GM23338 (cell line): ENCODE measurements at regions not wholly inside any gene's neighbourhood (a gene's known extent, or its start where the extent isn't known, plus 50 kb on each side); places are given as distances from the start of the nearest gene placed in this dataset.

Source experiments
- ATAC-seq: fragments of 200-7000 bp; cut with Tn5 transposase; 3 replicates; pipeline ENCODE4 v1.9.1; 2020
- DNase-seq: peaks from one replicate; pipeline ENCODE4 v3.0.0-alpha.2; 2015; ENCODE audit warnings: low spot score
- H2AFZ ChIP-seq: fragments of 200-600 bp; sonication (generic); 2 replicates; pipeline ENCODE4 v1.8.0; 2016; ENCODE audit warnings: antibody characterized with exemption, mild to moderate bottlenecking, moderate library complexity
- H3F3A ChIP-seq: fragments of 200-600 bp; sonication (generic); replicated peaks from 2 replicates; pipeline ENCODE4 v1.8.0; 2017; ENCODE audit warnings: antibody characterized with exemption, mixed run types, low read depth
- H3K27ac ChIP-seq: fragments of 200-600 bp; sonication (generic); 2 replicates; pipeline ENCODE4 v1.6.1; 2016; ENCODE audit warnings: low read depth
- H3K27me3 ChIP-seq: fragments of 200-600 bp; sonication (generic); 2 replicates; pipeline ENCODE4 v1.8.0; 2016; ENCODE audit warnings: mild to moderate bottlenecking, mixed run types, moderate library complexity; ENCODE audit not compliant: insufficient read depth
- H3K36me3 ChIP-seq: fragments of 200-600 bp; sonication (generic); 2 replicates; pipeline ENCODE4 v1.8.0; 2016; ENCODE audit warnings: mild to moderate bottlenecking; ENCODE audit not compliant: insufficient read depth
- H3K4me1 ChIP-seq: fragments of 200-600 bp; sonication (generic); 2 replicates; pipeline ENCODE4 v1.8.0; 2016; ENCODE audit warnings: mild to moderate bottlenecking, moderate library complexity; ENCODE audit not compliant: insufficient read depth
- H3K4me2 ChIP-seq: fragments of 200-600 bp; sonication (generic); 2 replicates; pipeline ENCODE4 v1.7.1; 2017; ENCODE audit warnings: mixed run types
- H3K4me3 ChIP-seq: fragments of 200-600 bp; sonication (generic); 2 replicates; pipeline ENCODE4 v1.6.1; 2016; ENCODE audit warnings: mixed run types
- H3K79me2 ChIP-seq: fragments of 200-600 bp; sonication (generic); replicated peaks from 2 replicates; pipeline ENCODE4 v1.8.0; 2017; ENCODE audit warnings: mild to moderate bottlenecking; ENCODE audit not compliant: insufficient read depth
- H3K9me2 ChIP-seq: fragments of 200-600 bp; sonication (generic); 2 replicates; pipeline ENCODE4 v1.8.0; 2017; ENCODE audit not compliant: insufficient read depth
- H4K20me1 ChIP-seq: fragments of 200-600 bp; sonication (generic); replicated peaks from 2 replicates; pipeline ENCODE4 v1.8.0; 2017; ENCODE audit warnings: mild to moderate bottlenecking; ENCODE audit not compliant: insufficient read depth
- H3K27ac Mint-ChIP-seq: 2 replicates; pipeline ENCODE4 v1.8.0; 2020; ENCODE audit warnings: inconsistent platforms, mild to moderate bottlenecking, moderate library complexity, mixed read lengths
- H3K27me3 Mint-ChIP-seq: 3 replicates; pipeline ENCODE4 v1.8.0; 2022; ENCODE audit warnings: low read depth, mild to moderate bottlenecking, moderate library complexity, mixed read lengths, inconsistent platforms; ENCODE audit not compliant: insufficient read depth, poor library complexity
- H3K36me3 Mint-ChIP-seq: 3 replicates; pipeline ENCODE4 v1.8.0; 2021; ENCODE audit warnings: low read depth, mild to moderate bottlenecking, inconsistent platforms, moderate library complexity, mixed read lengths
- H3K4me1 Mint-ChIP-seq: 3 replicates; pipeline ENCODE4 v1.8.0; 2020; ENCODE audit warnings: mild to moderate bottlenecking, inconsistent platforms, mixed read lengths
- H3K4me3 Mint-ChIP-seq: 3 replicates; pipeline ENCODE4 v1.8.0; 2021; ENCODE audit warnings: moderate library complexity, mild to moderate bottlenecking, inconsistent platforms, mixed read lengths
- H3K9me3 Mint-ChIP-seq: 3 replicates; pipeline ENCODE4 v1.8.0; 2020; ENCODE audit warnings: moderate library complexity, mild to moderate bottlenecking, inconsistent platforms, mixed read lengths
- CREB1 ChIP-seq: fragments of 250-450 bp; sonication (Bioruptor Pico); IDR thresholded peaks from 2 replicates; pipeline ENCODE4 v1.5.0; 2020; ENCODE audit warnings: low read depth, mild to moderate bottlenecking, moderate library complexity
- EZH2 ChIP-seq: fragments of 200-600 bp; sonication (generic); IDR thresholded peaks from one replicate; pipeline ENCODE4 v1.8.0; 2017; ENCODE audit warnings: antibody characterized with exemption, mild to moderate bottlenecking, low read depth; ENCODE audit not compliant: unreplicated experiment
- JUNB ChIP-seq: IDR thresholded peaks from one replicate; pipeline ENCODE4 v1.6.1; 2016; ENCODE audit warnings: antibody characterized with exemption; ENCODE audit not compliant: unreplicated experiment
- POLR2AphosphoS5 ChIP-seq: IDR thresholded peaks from 2 replicates; pipeline ENCODE4 v1.6.1; 2016; ENCODE audit warnings: antibody characterized with exemption, low read depth
- STAT1 ChIP-seq: IDR thresholded peaks from one replicate; pipeline ENCODE4 v1.6.1; 2016; ENCODE audit warnings: antibody characterized with exemption; ENCODE audit not compliant: unreplicated experiment
- ZNF114 ChIP-seq: fragments of 250-450 bp; sonication (Bioruptor Pico); IDR thresholded peaks from 2 replicates; pipeline ENCODE4 v1.5.0; 2020; ENCODE audit warnings: mild to moderate bottlenecking, moderate library complexity
- ZNF331 ChIP-seq: fragments of 250-450 bp; sonication (Bioruptor Pico); IDR thresholded peaks from 2 replicates; pipeline ENCODE4 v1.5.0; 2020; ENCODE audit warnings: low read depth, mild to moderate bottlenecking, moderate library complexity
- TF ChIP-seq, protein P1 (sequence below): IDR thresholded peaks from 2 replicates; pipeline ENCODE4 v1.6.1; 2016; ENCODE audit warnings: antibody characterized with exemption
- TF ChIP-seq, protein P2 (sequence below): IDR thresholded peaks from one replicate; pipeline ENCODE4 v1.6.1; 2018; ENCODE audit warnings: antibody characterized with exemption; ENCODE audit not compliant: unreplicated experiment
- TF ChIP-seq, protein P3 (sequence below): fragments of 250-450 bp; sonication (Bioruptor Pico); IDR thresholded peaks from 2 replicates; pipeline ENCODE4 v1.5.0; 2020; ENCODE audit warnings: mild to moderate bottlenecking, moderate library complexity

DNA sequence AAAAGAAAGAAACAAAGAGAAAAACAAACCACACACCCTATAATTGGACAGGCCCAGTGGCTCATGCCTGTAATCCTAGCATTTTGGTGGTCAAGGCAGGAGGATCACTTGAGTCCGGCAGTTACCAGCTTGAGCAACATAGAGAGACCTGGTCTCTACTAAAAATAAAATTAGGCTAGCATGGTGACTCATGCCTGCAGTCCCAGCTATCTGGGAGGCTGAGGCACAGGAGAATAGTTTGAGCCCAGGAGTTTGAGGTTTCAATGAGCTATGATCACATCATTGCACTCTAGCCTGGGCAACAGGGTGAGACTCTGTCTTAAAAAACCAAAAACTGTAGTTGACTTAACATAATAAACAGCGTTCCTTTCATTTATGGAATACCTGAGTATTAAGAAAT lies 72.3 kb upstream of the ST3GAL6 start:
- Histone ChIP-seq H3K4me3 (no peak overlapping the region), H4K20me1 (no peaks in the 10 kb centered on the region), H3K4me1 (no peaks in the 10 kb centered on the region), H3K27ac (no peak overlapping the region), H3K9me2 (no peaks in the 10 kb centered on the region), H3K27me3 (no peaks in the 10 kb centered on the region), H3K36me3 (no peaks in the 10 kb centered on the region), H3K4me2 (no peak overlapping the region), H3F3A (0 out of 2 replicates have a peak, but pooled peaks cover 3% of the 10 kb centered on the region), H3K79me2 (no peaks in the 10 kb centered on the region), H2AFZ (peak overlapping the region; percentile 74)
- no peak overlapping the region for H3K27ac Mint-ChIP-seq
- peaks cover 9% of the 10 kb centered on the region; the same call in 2 of the 3 replicates for H3K9me3 Mint-ChIP-seq
- H3K4me1 Mint-ChIP-seq: no peaks in the 10 kb centered on the region
- ATAC-seq (no peak), DNase-seq (no peak)
- peaks cover 2% of the 10 kb centered on the region for H3K27me3 Mint-ChIP-seq
- no peak for TF ChIP-seq POLR2AphosphoS5
- TF ChIP-seq ZNF331: no peak
- TF ChIP-seq STAT1: no peak
- TF ChIP-seq, protein P1, sequence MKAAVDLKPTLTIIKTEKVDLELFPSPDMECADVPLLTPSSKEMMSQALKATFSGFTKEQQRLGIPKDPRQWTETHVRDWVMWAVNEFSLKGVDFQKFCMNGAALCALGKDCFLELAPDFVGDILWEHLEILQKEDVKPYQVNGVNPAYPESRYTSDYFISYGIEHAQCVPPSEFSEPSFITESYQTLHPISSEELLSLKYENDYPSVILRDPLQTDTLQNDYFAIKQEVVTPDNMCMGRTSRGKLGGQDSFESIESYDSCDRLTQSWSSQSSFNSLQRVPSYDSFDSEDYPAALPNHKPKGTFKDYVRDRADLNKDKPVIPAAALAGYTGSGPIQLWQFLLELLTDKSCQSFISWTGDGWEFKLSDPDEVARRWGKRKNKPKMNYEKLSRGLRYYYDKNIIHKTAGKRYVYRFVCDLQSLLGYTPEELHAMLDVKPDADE: no peak
- no peak for TF ChIP-seq JUNB
- TF ChIP-seq ZNF114 (CRISPR knock-in tag): no peak
- TF ChIP-seq EZH2: no peak
- TF ChIP-seq CREB1 (CRISPR knock-in tag): no peak
- TF ChIP-seq, protein P2, sequence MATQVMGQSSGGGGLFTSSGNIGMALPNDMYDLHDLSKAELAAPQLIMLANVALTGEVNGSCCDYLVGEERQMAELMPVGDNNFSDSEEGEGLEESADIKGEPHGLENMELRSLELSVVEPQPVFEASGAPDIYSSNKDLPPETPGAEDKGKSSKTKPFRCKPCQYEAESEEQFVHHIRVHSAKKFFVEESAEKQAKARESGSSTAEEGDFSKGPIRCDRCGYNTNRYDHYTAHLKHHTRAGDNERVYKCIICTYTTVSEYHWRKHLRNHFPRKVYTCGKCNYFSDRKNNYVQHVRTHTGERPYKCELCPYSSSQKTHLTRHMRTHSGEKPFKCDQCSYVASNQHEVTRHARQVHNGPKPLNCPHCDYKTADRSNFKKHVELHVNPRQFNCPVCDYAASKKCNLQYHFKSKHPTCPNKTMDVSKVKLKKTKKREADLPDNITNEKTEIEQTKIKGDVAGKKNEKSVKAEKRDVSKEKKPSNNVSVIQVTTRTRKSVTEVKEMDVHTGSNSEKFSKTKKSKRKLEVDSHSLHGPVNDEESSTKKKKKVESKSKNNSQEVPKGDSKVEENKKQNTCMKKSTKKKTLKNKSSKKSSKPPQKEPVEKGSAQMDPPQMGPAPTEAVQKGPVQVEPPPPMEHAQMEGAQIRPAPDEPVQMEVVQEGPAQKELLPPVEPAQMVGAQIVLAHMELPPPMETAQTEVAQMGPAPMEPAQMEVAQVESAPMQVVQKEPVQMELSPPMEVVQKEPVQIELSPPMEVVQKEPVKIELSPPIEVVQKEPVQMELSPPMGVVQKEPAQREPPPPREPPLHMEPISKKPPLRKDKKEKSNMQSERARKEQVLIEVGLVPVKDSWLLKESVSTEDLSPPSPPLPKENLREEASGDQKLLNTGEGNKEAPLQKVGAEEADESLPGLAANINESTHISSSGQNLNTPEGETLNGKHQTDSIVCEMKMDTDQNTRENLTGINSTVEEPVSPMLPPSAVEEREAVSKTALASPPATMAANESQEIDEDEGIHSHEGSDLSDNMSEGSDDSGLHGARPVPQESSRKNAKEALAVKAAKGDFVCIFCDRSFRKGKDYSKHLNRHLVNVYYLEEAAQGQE: no peak
- no peak overlapping the region for H3K4me3 Mint-ChIP-seq
- no peaks in the 10 kb centered on the region; the same call in 2 of the 3 replicates for H3K36me3 Mint-ChIP-seq

DNA sequence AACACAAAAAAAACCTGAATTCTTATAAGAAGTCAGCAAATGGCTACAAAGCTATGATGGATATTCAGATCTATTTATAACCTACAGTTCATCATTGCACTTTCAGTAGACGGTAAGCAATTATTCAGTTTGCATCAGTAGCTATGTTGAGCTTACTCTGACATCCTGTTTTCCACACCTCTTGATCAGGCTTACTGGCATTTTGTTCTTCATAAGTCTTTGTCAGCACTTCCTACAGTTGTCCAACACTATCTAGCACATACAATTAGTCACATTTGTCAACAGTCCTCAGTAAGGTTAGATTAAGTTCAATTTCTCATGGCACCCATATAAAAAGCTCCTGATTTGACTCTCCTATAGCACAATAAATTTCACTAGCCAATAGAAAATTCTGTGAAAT lies 71.2 kb upstream of the ST3GAL6 start:
- Histone ChIP-seq H3K4me3 (no peak overlapping the region), H3K9me2 (no peaks in the 10 kb centered on the region), H3K27me3 (no peaks in the 10 kb centered on the region), H3K36me3 (no peaks in the 10 kb centered on the region), H3K27ac (no peak overlapping the region), H3K4me2 (no peak overlapping the region), H3K79me2 (no peaks in the 10 kb centered on the region), H4K20me1 (no peaks in the 10 kb centered on the region), H3F3A (0 out of 2 replicates have a peak, but pooled peaks cover 3% of the 10 kb centered on the region), H2AFZ (no peak overlapping the region), H3K4me1 (no peaks in the 10 kb centered on the region)
- H3K27me3 Mint-ChIP-seq: peaks cover 2% of the 10 kb centered on the region
- DNase-seq (no peak), ATAC-seq (no peak)
- no peak overlapping the region for H3K4me3 Mint-ChIP-seq
- no peaks in the 10 kb centered on the region for H3K4me1 Mint-ChIP-seq
- peaks cover 7% of the 10 kb centered on the region; the same call in 2 of the 3 replicates for H3K9me3 Mint-ChIP-seq
- no peaks in the 10 kb centered on the region; the same call in 2 of the 3 replicates for H3K36me3 Mint-ChIP-seq
- no peak overlapping the region for H3K27ac Mint-ChIP-seq
- TF ChIP-seq, protein P3, sequence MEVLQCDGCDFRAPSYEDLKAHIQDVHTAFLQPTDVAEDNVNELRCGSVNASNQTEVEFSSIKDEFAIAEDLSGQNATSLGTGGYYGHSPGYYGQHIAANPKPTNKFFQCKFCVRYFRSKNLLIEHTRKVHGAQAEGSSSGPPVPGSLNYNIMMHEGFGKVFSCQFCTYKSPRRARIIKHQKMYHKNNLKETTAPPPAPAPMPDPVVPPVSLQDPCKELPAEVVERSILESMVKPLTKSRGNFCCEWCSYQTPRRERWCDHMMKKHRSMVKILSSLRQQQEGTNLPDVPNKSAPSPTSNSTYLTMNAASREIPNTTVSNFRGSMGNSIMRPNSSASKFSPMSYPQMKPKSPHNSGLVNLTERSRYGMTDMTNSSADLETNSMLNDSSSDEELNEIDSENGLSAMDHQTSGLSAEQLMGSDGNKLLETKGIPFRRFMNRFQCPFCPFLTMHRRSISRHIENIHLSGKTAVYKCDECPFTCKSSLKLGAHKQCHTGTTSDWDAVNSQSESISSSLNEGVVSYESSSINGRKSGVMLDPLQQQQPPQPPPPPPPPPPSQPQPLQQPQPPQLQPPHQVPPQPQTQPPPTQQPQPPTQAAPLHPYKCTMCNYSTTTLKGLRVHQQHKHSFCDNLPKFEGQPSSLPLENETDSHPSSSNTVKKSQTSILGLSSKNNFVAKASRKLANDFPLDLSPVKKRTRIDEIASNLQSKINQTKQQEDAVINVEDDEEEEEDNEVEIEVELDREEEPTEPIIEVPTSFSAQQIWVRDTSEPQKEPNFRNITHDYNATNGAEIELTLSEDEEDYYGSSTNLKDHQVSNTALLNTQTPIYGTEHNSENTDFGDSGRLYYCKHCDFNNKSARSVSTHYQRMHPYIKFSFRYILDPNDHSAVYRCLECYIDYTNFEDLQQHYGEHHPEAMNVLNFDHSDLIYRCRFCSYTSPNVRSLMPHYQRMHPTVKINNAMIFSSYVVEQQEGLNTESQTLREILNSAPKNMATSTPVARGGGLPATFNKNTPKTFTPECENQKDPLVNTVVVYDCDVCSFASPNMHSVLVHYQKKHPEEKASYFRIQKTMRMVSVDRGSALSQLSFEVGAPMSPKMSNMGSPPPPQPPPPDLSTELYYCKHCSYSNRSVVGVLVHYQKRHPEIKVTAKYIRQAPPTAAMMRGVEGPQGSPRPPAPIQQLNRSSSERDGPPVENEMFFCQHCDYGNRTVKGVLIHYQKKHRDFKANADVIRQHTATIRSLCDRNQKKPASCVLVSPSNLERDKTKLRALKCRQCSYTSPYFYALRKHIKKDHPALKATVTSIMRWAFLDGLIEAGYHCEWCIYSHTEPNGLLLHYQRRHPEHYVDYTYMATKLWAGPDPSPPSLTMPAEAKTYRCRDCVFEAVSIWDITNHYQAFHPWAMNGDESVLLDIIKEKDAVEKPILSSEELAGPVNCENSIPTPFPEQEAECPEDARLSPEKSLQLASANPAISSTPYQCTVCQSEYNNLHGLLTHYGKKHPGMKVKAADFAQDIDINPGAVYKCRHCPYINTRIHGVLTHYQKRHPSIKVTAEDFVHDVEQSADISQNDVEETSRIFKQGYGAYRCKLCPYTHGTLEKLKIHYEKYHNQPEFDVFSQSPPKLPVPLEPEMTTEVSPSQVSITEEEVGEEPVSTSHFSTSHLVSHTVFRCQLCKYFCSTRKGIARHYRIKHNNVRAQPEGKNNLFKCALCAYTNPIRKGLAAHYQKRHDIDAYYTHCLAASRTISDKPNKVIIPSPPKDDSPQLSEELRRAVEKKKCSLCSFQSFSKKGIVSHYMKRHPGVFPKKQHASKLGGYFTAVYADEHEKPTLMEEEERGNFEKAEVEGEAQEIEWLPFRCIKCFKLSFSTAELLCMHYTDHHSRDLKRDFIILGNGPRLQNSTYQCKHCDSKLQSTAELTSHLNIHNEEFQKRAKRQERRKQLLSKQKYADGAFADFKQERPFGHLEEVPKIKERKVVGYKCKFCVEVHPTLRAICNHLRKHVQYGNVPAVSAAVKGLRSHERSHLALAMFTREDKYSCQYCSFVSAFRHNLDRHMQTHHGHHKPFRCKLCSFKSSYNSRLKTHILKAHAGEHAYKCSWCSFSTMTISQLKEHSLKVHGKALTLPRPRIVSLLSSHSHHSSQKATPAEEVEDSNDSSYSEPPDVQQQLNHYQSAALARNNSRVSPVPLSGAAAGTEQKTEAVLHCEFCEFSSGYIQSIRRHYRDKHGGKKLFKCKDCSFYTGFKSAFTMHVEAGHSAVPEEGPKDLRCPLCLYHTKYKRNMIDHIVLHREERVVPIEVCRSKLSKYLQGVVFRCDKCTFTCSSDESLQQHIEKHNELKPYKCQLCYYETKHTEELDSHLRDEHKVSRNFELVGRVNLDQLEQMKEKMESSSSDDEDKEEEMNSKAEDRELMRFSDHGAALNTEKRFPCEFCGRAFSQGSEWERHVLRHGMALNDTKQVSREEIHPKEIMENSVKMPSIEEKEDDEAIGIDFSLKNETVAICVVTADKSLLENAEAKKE: no peak
